ENCODE measurements at regions not wholly inside any gene's neighbourhood (a gene's known extent, or its start where the extent isn't known, plus 50 kb on each side); places are given as distances from the start of the nearest gene placed in this dataset.

- BruUV-seq (replicated peaks): no TSS peak
- H3K27ac Mint-ChIP-seq (ENCODE audit: low read depth, unreplicated experiment): no peak overlapping the region
Observed at GRCh38 chr2:5385596-5385995, 306.6 kb upstream of the SOX11 start.

GRCh38 chr2:5387406-5387805 lies 304.8 kb upstream of the SOX11 start:
- peaks cover 6% of the 10 kb centered on the region for H3K4me1 Mint-ChIP-seq (ENCODE audit: insufficient read depth, unreplicated experiment)
- no peaks in the 10 kb centered on the region for H3K36me3 Mint-ChIP-seq (ENCODE audit: insufficient read depth, unreplicated experiment)
- ChIA-PET POLR2A (no interaction called here), CTCF (no interaction called here)
- DNase-seq (ENCODE audit: unreplicated experiment): no peak
- no peak overlapping the region for H3K27ac Mint-ChIP-seq (ENCODE audit: low read depth, unreplicated experiment)
- no peaks in the 10 kb centered on the region for H3K9me3 Mint-ChIP-seq (ENCODE audit: unreplicated experiment)
- no peaks in the 10 kb centered on the region for H3K27me3 Mint-ChIP-seq (ENCODE audit: insufficient read depth, unreplicated experiment)
- H3K4me3 Mint-ChIP-seq (ENCODE audit: unreplicated experiment): no peak overlapping the region
- TF ChIP-seq CTCF (IDR thresholded peaks at IDR 0.05; ENCODE audit: unreplicated experiment): no peak
- intact Hi-C loops (cut with micrococcal nuclease): no loop called here
- BruUV-seq (replicated peaks): no TSS peak

More at GRCh38 chr2:5385596-5385995, 306.6 kb upstream of the SOX11 start:
- Mint-ChIP-seq H3K9me3 (ENCODE audit: unreplicated experiment) (no peaks in the 10 kb centered on the region), H3K4me3 (ENCODE audit: unreplicated experiment) (no peak overlapping the region), H3K4me1 (ENCODE audit: insufficient read depth, unreplicated experiment) (no peaks in the 10 kb centered on the region), H3K27me3 (ENCODE audit: insufficient read depth, unreplicated experiment) (no peaks in the 10 kb centered on the region), H3K36me3 (ENCODE audit: insufficient read depth, unreplicated experiment) (no peaks in the 10 kb centered on the region)
- DNase-seq (ENCODE audit: unreplicated experiment): no peak
- no peak for TF ChIP-seq CTCF (IDR thresholded peaks at IDR 0.05; ENCODE audit: unreplicated experiment)
- intact Hi-C loops (cut with micrococcal nuclease): no loop called here
- ChIA-PET CTCF (no interaction called here), POLR2A (interaction anchor here (0.7 kb wide), 1 partner anchor 35 kb away, joined by 3 read pairs; no protein-coding TSS in a partner anchor)

- Mint-ChIP-seq H3K27me3 (ENCODE audit: insufficient read depth, unreplicated experiment) (no peaks in the 10 kb centered on the region), H3K27ac (ENCODE audit: low read depth, unreplicated experiment) (no peak overlapping the region), H3K36me3 (ENCODE audit: insufficient read depth, unreplicated experiment) (no peaks in the 10 kb centered on the region), H3K9me3 (ENCODE audit: unreplicated experiment) (no peaks in the 10 kb centered on the region), H3K4me3 (ENCODE audit: unreplicated experiment) (no peak overlapping the region), H3K4me1 (ENCODE audit: insufficient read depth, unreplicated experiment) (peaks cover 21% of the 10 kb centered on the region)
- no peak for DNase-seq (ENCODE audit: unreplicated experiment)
- POLR2A ChIA-PET: no interaction called here
- CTCF ChIA-PET: no interaction called here
- TF ChIP-seq CTCF (IDR thresholded peaks at IDR 0.05; ENCODE audit: unreplicated experiment): no peak
- no TSS peak for BruUV-seq (replicated peaks)
- intact Hi-C loops (cut with micrococcal nuclease): no loop called here
Observed at GRCh38 chr2:5389740-5390139, 302.4 kb upstream of the SOX11 start.

GRCh38 chr2:5391362-5391761 lies 300.8 kb upstream of the SOX11 start:
- TF ChIP-seq CTCF (IDR thresholded peaks at IDR 0.05; ENCODE audit: unreplicated experiment): no peak
- Mint-ChIP-seq H3K27me3 (ENCODE audit: insufficient read depth, unreplicated experiment) (no peaks in the 10 kb centered on the region), H3K9me3 (ENCODE audit: unreplicated experiment) (no peaks in the 10 kb centered on the region), H3K36me3 (ENCODE audit: insufficient read depth, unreplicated experiment) (no peaks in the 10 kb centered on the region), H3K4me1 (ENCODE audit: insufficient read depth, unreplicated experiment) (peaks cover 21% of the 10 kb centered on the region), H3K27ac (ENCODE audit: low read depth, unreplicated experiment) (no peak overlapping the region), H3K4me3 (ENCODE audit: unreplicated experiment) (no peak overlapping the region)
- intact Hi-C loops (cut with micrococcal nuclease): no loop called here
- POLR2A ChIA-PET: no interaction called here
- DNase-seq (ENCODE audit: unreplicated experiment): no peak
- BruUV-seq (replicated peaks): no TSS peak
- CTCF ChIA-PET: no interaction called here
